IPS-18c (cell line): ENCODE measurements at regions not wholly inside any gene's neighbourhood (a gene's known extent, or its start where the extent isn't known, plus 50 kb on each side); places are given as distances from the start of the nearest gene placed in this dataset.

Source experiments
- H3K4me3 ChIP-seq: 2 replicates; pipeline ENCODE4 v1.7.0; 2013; ENCODE audit warnings: low read depth, mild to moderate bottlenecking, low read length, moderate library complexity; ENCODE audit not compliant: insufficient read depth
- H3K9me3 ChIP-seq: one replicate; pipeline ENCODE4 v1.6.1; 2013; ENCODE audit warnings: mild to moderate bottlenecking, low read length, moderate library complexity; ENCODE audit not compliant: control insufficient read depth, insufficient read depth

- Histone ChIP-seq H3K9me3 (no peaks in the 10 kb centered on the region), H3K4me3 (peak overlapping the region; percentile 51)
Measured at GRCh38 chr3:194070634-194071409, 65.1 kb upstream of the HES1 start.

GRCh38 chr3:194072097-194072428 is 63.9 kb upstream of the HES1 start:
- Histone ChIP-seq H3K9me3 (no peaks in the 10 kb centered on the region), H3K4me3 (no peak overlapping the region)

DNA sequence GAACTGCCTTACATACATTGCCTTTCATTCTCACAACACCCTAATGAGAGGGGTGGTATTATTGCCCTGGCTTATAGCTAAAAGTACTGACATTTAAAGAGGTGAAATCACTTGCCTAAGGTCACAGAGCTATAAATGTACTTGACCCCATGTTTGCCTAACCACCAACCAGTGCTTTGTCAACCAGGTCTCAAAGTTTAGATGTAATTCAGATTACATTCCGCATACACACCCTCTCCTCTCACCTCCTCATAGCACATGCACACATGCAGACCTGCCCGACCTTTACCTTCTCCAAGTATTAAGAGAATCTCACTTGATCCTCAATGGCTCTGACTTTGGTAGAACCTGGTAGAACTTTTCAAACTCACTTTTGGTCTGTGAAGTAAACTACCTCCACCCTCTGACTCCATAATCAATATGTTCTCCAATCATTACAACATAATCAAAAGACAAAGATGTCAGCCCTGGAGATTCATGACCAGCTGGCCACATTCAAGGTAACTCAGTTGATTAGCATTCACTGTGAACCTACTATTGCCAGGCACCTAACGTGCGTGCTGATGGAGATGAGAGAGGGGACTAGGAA is 63.2 kb upstream of the HES1 start:
- Histone ChIP-seq H3K9me3 (no peaks in the 10 kb centered on the region), H3K4me3 (no peak overlapping the region)

- no peak overlapping the region for H3K4me3 ChIP-seq
- no peaks in the 10 kb centered on the region for H3K9me3 ChIP-seq
Measured at GRCh38 chr3:194073926-194074325, 62.0 kb upstream of the HES1 start.

DNA sequence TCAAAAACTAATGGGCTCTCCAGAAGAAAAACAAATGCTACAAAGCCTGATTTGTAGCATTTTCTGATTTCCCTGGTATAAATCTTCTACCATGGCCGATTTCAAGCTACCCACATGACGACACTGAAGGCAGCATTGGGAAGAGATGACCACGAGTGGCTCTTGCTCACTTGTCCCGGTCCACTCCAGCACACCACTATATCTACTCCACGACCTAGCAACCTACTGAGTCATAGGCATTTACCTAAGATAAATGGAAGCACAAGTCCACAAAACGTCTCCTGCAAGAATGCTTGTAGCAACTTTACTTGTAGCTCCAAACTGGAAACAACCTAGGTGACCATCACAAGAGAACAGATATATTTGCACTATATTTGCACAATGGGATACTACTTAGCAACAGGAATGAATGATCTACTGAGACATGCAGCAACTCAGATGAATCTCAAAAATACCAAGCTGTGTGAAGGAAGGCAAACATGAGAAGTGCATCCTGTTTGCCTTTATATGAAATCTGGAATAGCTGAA is 60.8 kb upstream of the HES1 start:
- Histone ChIP-seq H3K4me3 (no peak overlapping the region), H3K9me3 (no peaks in the 10 kb centered on the region)

GRCh38 chr3:194075802-194076460 is 60.0 kb upstream of the HES1 start:
- Histone ChIP-seq H3K4me3 (no peak overlapping the region), H3K9me3 (no peaks in the 10 kb centered on the region)

DNA sequence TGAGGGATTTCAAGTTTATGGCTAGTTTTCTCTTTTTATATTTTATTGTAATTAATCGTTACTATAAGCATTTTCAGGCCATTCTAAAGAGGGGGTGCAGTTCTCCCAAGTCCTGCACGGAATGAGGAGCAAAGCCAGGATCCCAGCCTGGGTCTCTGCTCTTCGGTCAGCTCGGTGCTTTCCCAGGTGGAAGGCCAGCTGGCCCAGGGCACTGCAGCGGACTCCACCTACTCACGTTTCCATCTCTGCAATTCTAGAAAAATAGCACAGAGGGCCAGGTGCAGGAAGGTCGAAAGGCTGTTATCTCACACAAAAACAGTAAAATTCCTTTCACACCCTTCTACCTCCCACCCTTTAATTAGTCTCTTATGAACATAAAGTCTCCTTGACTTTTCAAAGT is 59.5 kb upstream of the HES1 start:
- no peaks in the 10 kb centered on the region for H3K9me3 ChIP-seq
- no peak overlapping the region for H3K4me3 ChIP-seq

- Histone ChIP-seq H3K4me3 (no peak overlapping the region), H3K9me3 (no peaks in the 10 kb centered on the region)
Measured at GRCh38 chr3:194077602-194078001, 58.3 kb upstream of the HES1 start.

GRCh38 chr3:194078045-194078821 is 57.7 kb upstream of the HES1 start:
- Histone ChIP-seq H3K9me3 (no peaks in the 10 kb centered on the region), H3K4me3 (no peak overlapping the region)

GRCh38 chr3:194079702-194080172 is 56.2 kb upstream of the HES1 start:
- no peaks in the 10 kb centered on the region for H3K9me3 ChIP-seq
- no peak overlapping the region for H3K4me3 ChIP-seq

DNA sequence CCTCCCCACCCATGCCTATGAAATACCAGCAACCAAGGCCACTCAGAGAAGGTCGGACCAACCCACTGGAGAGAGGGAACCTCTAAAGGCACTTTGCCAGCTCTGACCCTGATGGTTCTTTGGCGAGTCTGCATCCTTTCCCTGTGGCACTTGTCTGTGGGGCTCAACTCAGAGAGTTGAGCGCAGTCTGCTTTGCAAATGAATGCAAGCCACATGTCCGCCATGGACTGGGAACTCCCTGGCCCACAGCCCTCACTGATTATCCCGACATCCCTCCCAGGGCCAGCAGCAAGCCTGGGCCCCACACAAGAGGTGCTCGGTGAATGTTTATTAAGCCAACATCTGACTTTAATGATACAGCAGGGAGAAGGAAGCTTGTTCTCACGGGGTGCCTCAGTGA is 55.5 kb upstream of the HES1 start:
- no peaks in the 10 kb centered on the region for H3K9me3 ChIP-seq
- H3K4me3 ChIP-seq = no peak overlapping the region

- H3K9me3 ChIP-seq = no peaks in the 10 kb centered on the region
- H3K4me3 ChIP-seq = no peak overlapping the region
Measured at GRCh38 chr3:194080913-194081800, 54.8 kb upstream of the HES1 start.

- no peaks in the 10 kb centered on the region for H3K9me3 ChIP-seq
Measured at GRCh38 chr3:194081826-194082225, 54.1 kb upstream of the HES1 start.

GRCh38 chr3:194082743-194083636 is 53.0 kb upstream of the HES1 start:
- Histone ChIP-seq H3K9me3 (no peaks in the 10 kb centered on the region), H3K4me3 (no peak overlapping the region)

More at GRCh38 chr3:194081826-194082225, 54.1 kb upstream of the HES1 start:
- H3K4me3 ChIP-seq = no peak overlapping the region

DNA sequence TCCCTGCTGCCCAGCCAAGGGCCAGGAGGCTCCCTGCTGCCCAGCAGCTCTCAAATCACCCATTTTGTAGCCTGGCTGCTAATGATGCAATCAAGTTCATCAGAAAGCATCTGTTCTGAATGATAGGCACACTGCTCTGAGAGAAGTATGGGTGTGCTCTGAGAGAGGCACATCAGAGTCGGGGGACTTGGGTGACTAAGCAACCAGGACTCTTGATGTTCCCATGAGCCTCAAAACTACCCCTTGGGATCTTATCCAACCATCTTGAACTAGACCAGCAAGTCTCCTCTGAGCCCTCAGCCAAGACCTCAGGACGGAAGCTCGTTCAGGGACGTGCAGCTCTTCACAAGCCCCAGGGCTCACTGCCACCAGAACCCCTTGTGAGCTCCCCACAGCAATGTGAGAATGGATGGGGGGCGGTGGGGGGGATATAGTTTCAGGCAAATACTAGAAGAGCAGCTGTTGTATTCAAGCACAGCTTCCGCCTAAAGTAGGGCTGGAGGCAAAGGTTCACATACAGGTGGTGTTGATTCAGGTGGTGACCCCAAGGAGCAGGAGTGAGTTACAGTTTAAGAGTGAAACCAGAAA is 52.2 kb upstream of the HES1 start:
- H3K4me3 ChIP-seq = no peak overlapping the region
- H3K9me3 ChIP-seq = no peaks in the 10 kb centered on the region
